Natural killer cell (primary cell): ENCODE measurements at regions not wholly inside any gene's neighbourhood (a gene's known extent, or its start where the extent isn't known, plus 50 kb on each side); places are given as distances from the start of the nearest gene placed in this dataset.
A peak's percentile ranks its signal among the peaks of the same experiment; 100 is the strongest.

Source experiments
- ATAC-seq, 3 donors: fragments of 150-1000 bp in 2 of 3; fragments of 200-7000 bp in 1 of 3; cut with Tn5 transposase; 1 replicate in 1 of 3; 2 replicates in 2 of 3; pipeline ENCODE4 v1.10.0; 2021; ENCODE audit warnings: mild to moderate bottlenecking in 2 of 3, moderate library complexity in 2 of 3
- DNase-seq, 2 donors: peaks; one replicate each; pipeline versions ENCODE4 v3.0.0 to v3.0.0-alpha.2; 2013 to 2021; ENCODE audit warnings: mixed read lengths in 1 of 2
- H3K27ac ChIP-seq: one replicate; pipeline ENCODE4 v1.5.1; 2013; ENCODE audit warnings: mild to moderate bottlenecking, low read length
- H3K27me3 ChIP-seq: one replicate; pipeline ENCODE4 v1.6.1; 2013; ENCODE audit warnings: low read length; ENCODE audit not compliant: control insufficient read depth, insufficient read depth
- H3K36me3 ChIP-seq: one replicate; pipeline ENCODE4 v1.6.1; 2013; ENCODE audit warnings: low read length; ENCODE audit not compliant: control insufficient read depth, insufficient read depth
- H3K4me1 ChIP-seq: one replicate; pipeline ENCODE4 v1.6.1; 2013; ENCODE audit warnings: low read length; ENCODE audit not compliant: control insufficient read depth, insufficient read depth
- H3K4me3 ChIP-seq: one replicate; pipeline ENCODE4 v1.5.1; 2013; ENCODE audit warnings: low read length
- H3K9me3 ChIP-seq: one replicate; pipeline ENCODE4 v1.6.1; 2013; ENCODE audit warnings: low read length; ENCODE audit not compliant: control insufficient read depth, insufficient read depth
- H3K27ac Mint-ChIP-seq, 2 donors: one replicate each; pipeline ENCODE4 v1.8.0; 2022; ENCODE audit warnings: mild to moderate bottlenecking in 2 of 2, mixed read lengths in 2 of 2, moderate library complexity in 1 of 2
- H3K27me3 Mint-ChIP-seq, 2 donors: one replicate each; pipeline ENCODE4 v1.8.0; 2022; ENCODE audit warnings: low read depth in 2 of 2, mixed read lengths in 2 of 2
- H3K36me3 Mint-ChIP-seq: one replicate; pipeline ENCODE4 v1.8.0; 2022; ENCODE audit warnings: mixed read lengths
- H3K4me1 Mint-ChIP-seq, 2 donors: one replicate each; pipeline ENCODE4 v1.8.0; 2022; ENCODE audit warnings: mixed read lengths in 2 of 2
- H3K4me3 Mint-ChIP-seq: one replicate; pipeline ENCODE4 v1.8.0; 2022; ENCODE audit warnings: mild to moderate bottlenecking, moderate library complexity, mixed read lengths
- H3K9me3 Mint-ChIP-seq, 2 donors: one replicate each; pipeline ENCODE4 v1.8.0; 2022; ENCODE audit warnings: mixed read lengths in 2 of 2
- CTCF ChIP-seq: fragments of 200-600 bp; IDR thresholded peaks from one replicate; pipeline ENCODE4 v1.8.0; 2022; ENCODE audit warnings: antibody characterized with exemption
- WGBS: methylation state at CpG from one replicate; pipeline ENCODE4 v1.1.7; 2013; ENCODE audit warnings: missing lambda C conversion rate; ENCODE audit not compliant: insufficient coverage; 5-methylcytosine and 5-hydroxymethylcytosine counted together
- intact Hi-C: fragments of 100-400 bp; cut with micrococcal nuclease; formaldehyde crosslinking; loops from one replicate; pipeline ENCODE4 v1.14.2; 2022

- no peaks in the 10 kb centered on the region for H3K36me3 ChIP-seq
- no peak for TF ChIP-seq CTCF
- no peak for DNase-seq
- H3K27ac ChIP-seq, result no peak overlapping the region
- Mint-ChIP-seq H3K27ac (peak overlapping the region; percentile 52 to 92), H3K9me3 (no peaks in the 10 kb centered on the region), H3K27me3 (no peaks in the 10 kb centered on the region), H3K4me3 (peak overlapping the region; percentile 4), H3K36me3 (no peaks in the 10 kb centered on the region), H3K4me1 (peaks cover 64 to 77% of the 10 kb centered on the region in 2 donors)
- intact Hi-C loops, result loop anchor here (5.0 kb wide), 1 partner anchor 1213 kb away; no protein-coding TSS in a partner anchor
- H3K27me3 ChIP-seq, result no peaks in the 10 kb centered on the region
- H3K4me1 ChIP-seq, result peaks cover 22% of the 10 kb centered on the region
- no peak overlapping the region for H3K4me3 ChIP-seq
- ATAC-seq, result no peak
- no peaks in the 10 kb centered on the region for H3K9me3 ChIP-seq
Observed at GRCh38 chr9:94169968-94170367, 85.7 kb downstream of the PTPDC1 start.

GRCh38 chr9:94173632-94174031 lies 85.5 kb upstream of the ZNF169 start:
- DNase-seq (no peak), ATAC-seq (no peak)
- no peaks in the 10 kb centered on the region for H3K9me3 ChIP-seq
- Mint-ChIP-seq H3K36me3 (no peaks in the 10 kb centered on the region), H3K4me1 (peaks cover 61 to 67% of the 10 kb centered on the region in 2 donors), H3K9me3 (no peaks in the 10 kb centered on the region), H3K4me3 (no peak overlapping the region), H3K27me3 (no peaks in the 10 kb centered on the region), H3K27ac (peak overlapping the region; percentile 72 to 75)
- no peak overlapping the region for H3K27ac ChIP-seq
- peaks cover 16% of the 10 kb centered on the region for H3K4me1 ChIP-seq
- intact Hi-C loops, result loop anchor here (5.0 kb wide), 1 partner anchor 1216 kb away; no protein-coding TSS in a partner anchor
- 51% methylated on average over 2 of the region's 3 CpGs for WGBS
- H3K36me3 ChIP-seq, result peaks cover 25% of the 10 kb centered on the region
- no peak for TF ChIP-seq CTCF
- H3K27me3 ChIP-seq, result no peaks in the 10 kb centered on the region
- H3K4me3 ChIP-seq, result no peak overlapping the region

- Mint-ChIP-seq H3K27me3 (no peaks in the 10 kb centered on the region), H3K4me1 (peaks cover 60 to 65% of the 10 kb centered on the region in 2 donors), H3K9me3 (no peaks in the 10 kb centered on the region), H3K4me3 (no peak overlapping the region), H3K36me3 (no peaks in the 10 kb centered on the region), H3K27ac (peak overlapping the region; percentile 72 to 75)
- DNase-seq (no peak), ATAC-seq (no peak)
- Histone ChIP-seq H3K27ac (no peak overlapping the region), H3K36me3 (peaks cover 25% of the 10 kb centered on the region), H3K27me3 (no peaks in the 10 kb centered on the region), H3K4me1 (peaks cover 16% of the 10 kb centered on the region), H3K9me3 (no peaks in the 10 kb centered on the region), H3K4me3 (no peak overlapping the region)
- no peak for TF ChIP-seq CTCF
- intact Hi-C loops, result loop anchor here (5.0 kb wide), 1 partner anchor 1217 kb away; no protein-coding TSS in a partner anchor
- WGBS, result 55% methylated on average over 1 of the region's 1 CpG
Observed at GRCh38 chr9:94174164-94174563, 84.9 kb upstream of the ZNF169 start.

DNA sequence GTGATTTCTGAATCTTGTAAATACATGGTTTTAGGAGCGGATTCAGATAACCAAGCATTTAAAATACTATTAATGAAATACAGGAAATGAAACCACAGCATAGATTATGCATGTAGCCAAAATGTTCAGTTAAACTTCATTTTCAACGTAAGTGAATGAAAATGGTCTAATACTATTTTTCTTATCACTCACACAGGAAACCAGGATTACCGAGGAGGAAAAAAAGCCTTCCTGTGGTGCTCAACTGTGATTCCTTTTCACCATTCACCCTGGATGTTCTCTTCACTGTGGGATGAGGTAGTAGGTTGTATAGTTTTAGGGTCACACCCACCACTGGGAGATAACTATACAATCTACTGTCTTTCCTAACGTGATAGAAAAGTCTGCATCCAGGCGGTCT lies 83.4 kb upstream of the ZNF169 start:
- Mint-ChIP-seq H3K27me3 (no peaks in the 10 kb centered on the region), H3K9me3 (no peaks in the 10 kb centered on the region), H3K4me1 (peaks cover 54 to 65% of the 10 kb centered on the region in 2 donors), H3K36me3 (no peaks in the 10 kb centered on the region), H3K4me3 (peak overlapping the region; percentile 82), H3K27ac (peak overlapping the region; percentile 85)
- intact Hi-C loops, result no loop called here
- Histone ChIP-seq H3K36me3 (peaks cover 25% of the 10 kb centered on the region), H3K27me3 (no peaks in the 10 kb centered on the region), H3K27ac (peak overlapping the region; percentile 25), H3K4me3 (no peak overlapping the region), H3K9me3 (no peaks in the 10 kb centered on the region), H3K4me1 (peaks cover 16% of the 10 kb centered on the region)
- DNase-seq (no peak), ATAC-seq (peak in 1 of 3 donors; percentile 37)
- no CpG with 5 or more reads among the region's 5 CpGs for WGBS
- TF ChIP-seq CTCF, result no peak
